AG04449 (cell line): ENCODE measurements at regions not wholly inside any gene's neighbourhood (a gene's known extent, or its start where the extent isn't known, plus 50 kb on each side); places are given as distances from the start of the nearest gene placed in this dataset.

Source experiments
- CTCF ChIA-PET: fragments of 350-600 bp; formaldehyde crosslinking; extraction: SDS; loops from one replicate; lab custom pipeline; 2021; ENCODE audit warnings: antibody characterized with exemption; lab: Yijun Ruan, JAX
- POLR2A ChIA-PET: fragments of 400-600, 350-600 bp; formaldehyde crosslinking; extraction: SDS; loops from one replicate; lab custom pipeline; 2020; ENCODE audit warnings: antibody characterized with exemption, inconsistent platforms; lab: Yijun Ruan, JAX
- DNase-seq: peaks from one replicate; pipeline ENCODE4 v3.0.0-alpha.2; 2010; ENCODE audit warnings: low read depth, low spot score
- H3K4me3 ChIP-seq: 2 replicates; pipeline ENCODE4 v1.5.1; 2011; ENCODE audit warnings: low read depth, mild to moderate bottlenecking, control low read depth, low read length
- CTCF ChIP-seq: IDR thresholded peaks from one replicate; pipeline ENCODE4 v1.5.1; 2011; ENCODE audit warnings: mild to moderate bottlenecking, moderate library complexity, low read length, control low read depth, inconsistent platforms; ENCODE audit not compliant: insufficient read depth; ENCODE audit errors: missing control alignments

DNA sequence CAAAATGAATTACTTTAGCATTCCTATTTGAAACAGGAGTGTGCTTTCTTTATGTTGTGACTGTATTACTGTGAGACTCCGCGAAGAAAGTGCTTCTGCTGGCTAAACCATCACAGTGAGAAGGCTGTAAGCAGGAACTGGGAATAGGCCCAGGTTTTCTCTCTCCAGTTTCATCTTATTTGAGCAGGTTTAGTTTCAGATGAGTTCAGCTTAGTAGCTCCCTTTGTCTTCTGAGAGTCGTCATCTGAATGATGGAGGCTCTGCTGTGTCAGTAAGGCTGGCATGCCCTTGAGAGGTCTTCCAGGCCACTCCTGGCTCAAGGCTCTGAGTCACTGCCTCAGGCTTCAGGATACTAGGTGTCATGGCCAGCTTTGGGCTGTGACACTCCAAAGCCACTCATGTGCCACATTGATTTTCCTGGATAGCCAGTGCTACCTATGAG lies 205.6 kb upstream of the RGS6 start:
- TF ChIP-seq CTCF: no peak
- CTCF ChIA-PET: interaction anchor here (0.9 to 21.4 kb wide), 4 partner anchors 9 to 128 kb away, joined by 3 to 224 read pairs (median 5); no protein-coding TSS in a partner anchor
- no peak overlapping the region for H3K4me3 ChIP-seq
- no peak for DNase-seq
- POLR2A ChIA-PET: no interaction called here

GRCh38 chr14:71728386-71728785 lies 203.8 kb upstream of the RGS6 start:
- ChIA-PET POLR2A (no interaction called here), CTCF (interaction anchor here (0.6 to 21.4 kb wide), 3 partner anchors 8 to 133 kb away, joined by 3 to 224 read pairs (median 39); no protein-coding TSS in a partner anchor)
- TF ChIP-seq CTCF: no peak
- DNase-seq: no peak
- no peak overlapping the region for H3K4me3 ChIP-seq

- ChIA-PET POLR2A (no interaction called here), CTCF (interaction anchor here (0.9 to 21.4 kb wide), 5 partner anchors 9 to 626 kb away, joined by 3 to 224 read pairs (median 7); no protein-coding TSS in a partner anchor)
- H3K4me3 ChIP-seq: no peak overlapping the region
- no peak for DNase-seq
- no peak for TF ChIP-seq CTCF
Observed at GRCh38 chr14:71729596-71729995, 202.6 kb upstream of the RGS6 start.

GRCh38 chr14:71730471-71730870 lies 201.8 kb upstream of the RGS6 start:
- no peak overlapping the region for H3K4me3 ChIP-seq
- CTCF ChIA-PET: interaction anchor here (1.9 to 21.4 kb wide), 4 partner anchors 8 to 592 kb away, joined by 6 to 224 read pairs (median 23); no protein-coding TSS in a partner anchor
- TF ChIP-seq CTCF: no peak
- no peak for DNase-seq
- POLR2A ChIA-PET: interaction anchor here (0.7 kb wide), 1 partner anchor 617 kb away, joined by 3 read pairs; no protein-coding TSS in a partner anchor

- ChIA-PET POLR2A (no interaction called here), CTCF (interaction anchor here (1.9 to 21.4 kb wide), 4 partner anchors 7 to 593 kb away, joined by 7 to 224 read pairs (median 26); no protein-coding TSS in a partner anchor)
- no peak overlapping the region for H3K4me3 ChIP-seq
- no peak for DNase-seq
- no peak for TF ChIP-seq CTCF
Observed at GRCh38 chr14:71731096-71731495, 201.1 kb upstream of the RGS6 start.

GRCh38 chr14:71733210-71733883 lies 198.9 kb upstream of the RGS6 start:
- CTCF ChIA-PET: interaction anchor here (0.8 to 21.4 kb wide), 7 partner anchors 10 to 408 kb away, joined by 3 to 224 read pairs (median 7); no protein-coding TSS in a partner anchor
- no peak for DNase-seq
- no peak overlapping the region for H3K4me3 ChIP-seq
- no peak for TF ChIP-seq CTCF
- POLR2A ChIA-PET: interaction anchor here (0.5 to 0.6 kb wide), 2 partner anchors 95 to 323 kb away, joined by 3 read pairs; no protein-coding TSS in a partner anchor
